Astrocyte of the spinal cord (primary cell): ENCODE measurements at regions not wholly inside any gene's neighbourhood (a gene's known extent, or its start where the extent isn't known, plus 50 kb on each side); places are given as distances from the start of the nearest gene placed in this dataset.
A peak's percentile ranks its signal among the peaks of the same experiment; 100 is the strongest.

ENCODE experiments used
- DNase-seq: peaks from one replicate; pipeline ENCODE4 v3.0.0; 2011; ENCODE audit warnings: low read depth, low spot score
- H3K4me3 ChIP-seq: 2 replicates; pipeline ENCODE4 v1.5.1; 2011; ENCODE audit warnings: low read depth, mild to moderate bottlenecking, low read length, moderate library complexity
- CTCF ChIP-seq: IDR thresholded peaks from 2 replicates; pipeline ENCODE4 v1.5.1; 2012; ENCODE audit warnings: low read depth, mild to moderate bottlenecking, low read length, inconsistent platforms
- in situ Hi-C: cut with HindIII; loops from 2 replicates; pipeline ENCODE4 v1.10.0; 2017; ENCODE audit warnings: low sequenced_read_pairs

GRCh38 chr10:35797187-35797586, 155.1 kb upstream of the FZD8 start:
- H3K4me3 ChIP-seq: no peak overlapping the region
- DNase-seq: peak; percentile 67
- in situ Hi-C loops: no loop called here
- TF ChIP-seq CTCF: no peak

- DNase-seq: peak; percentile 77
Measured at GRCh38 chr10:35795131-35795824, 153.2 kb upstream of the FZD8 start.

GRCh38 chr10:35794703-35795102, 152.6 kb upstream of the FZD8 start:
- TF ChIP-seq CTCF: no peak
- no peak overlapping the region for H3K4me3 ChIP-seq
- DNase-seq: peak; percentile 11
- in situ Hi-C loops: no loop called here

More at GRCh38 chr10:35795131-35795824, 153.2 kb upstream of the FZD8 start:
- H3K4me3 ChIP-seq: no peak overlapping the region
- in situ Hi-C loops: no loop called here
- TF ChIP-seq CTCF: no peak

GRCh38 chr10:35792291-35792690, 150.2 kb upstream of the FZD8 start:
- no peak overlapping the region for H3K4me3 ChIP-seq
- in situ Hi-C loops: no loop called here
- no peak for DNase-seq
- TF ChIP-seq CTCF: no peak

GRCh38 chr10:35789996-35790395, 147.9 kb upstream of the FZD8 start:
- DNase-seq: no peak
- in situ Hi-C loops: no loop called here
- no peak for TF ChIP-seq CTCF
- H3K4me3 ChIP-seq: no peak overlapping the region

- TF ChIP-seq CTCF: no peak
- H3K4me3 ChIP-seq: no peak overlapping the region
- in situ Hi-C loops: no loop called here
- DNase-seq: no peak
Measured at GRCh38 chr10:35784751-35785150, 142.7 kb upstream of the FZD8 start.
